GM12878 (cell line): ENCODE measurements at regions not wholly inside any gene's neighbourhood (a gene's known extent, or its start where the extent isn't known, plus 50 kb on each side); places are given as distances from the start of the nearest gene placed in this dataset.

ENCODE experiments used
- ATAC-seq: fragments of 200-7000 bp; cut with Tn5 transposase; 3 replicates; pipeline ENCODE4 v1.9.1; 2020; ENCODE audit warnings: mild to moderate bottlenecking, moderate library complexity
- BruUV-seq: library from RNA; stranded (reverse); fragments of 400-500 nt; replicated peaks from 2 replicates; lab custom pipeline; 2021; lab: Mats Ljungman, UMichigan
- CTCF ChIA-PET: fragments of 300-600 bp; sonication (Branson Sonifier 250); formaldehyde crosslinking; extraction: SDS; loops from one replicate; lab custom pipeline; 2021; ENCODE audit warnings: inconsistent platforms; lab: Yijun Ruan, JAX
- POLR2A ChIA-PET: fragments of 350-600 bp; formaldehyde crosslinking; extraction: SDS; loops from one replicate; lab custom pipeline; 2021; ENCODE audit warnings: inconsistent platforms; lab: Charles Lee
- RAD21 ChIA-PET: fragments of 300-600 bp; sonication (Branson Sonifier 250); formaldehyde crosslinking; loops from one replicate; lab custom pipeline; 2023; ENCODE audit warnings: antibody characterized with exemption; ENCODE audit not compliant: unreplicated experiment; lab: Charles Lee
- SMC1A ChIA-PET: fragments of 300-600 bp; sonication (Branson Sonifier 250); formaldehyde crosslinking; loops from one replicate; lab custom pipeline; 2023; ENCODE audit not compliant: unreplicated experiment, uncharacterized antibody; lab: Charles Lee
- DNase-seq: peaks from one replicate; pipeline ENCODE4 v3.0.0-alpha.2; 2011; ENCODE audit warnings: low read depth, low spot score
- FAIRE-seq: peaks from 3 replicates; lab custom pipeline; 2011; peaks lifted over from hg19 to GRCh38; lab: Jason Lieb, UNC
- H2AFZ ChIP-seq: 2 replicates; pipeline ENCODE4 v1.6.0; 2011; ENCODE audit warnings: low read depth, low read length, control low read depth; ENCODE audit not compliant: control insufficient read depth
- H3K27ac ChIP-seq: 2 replicates; pipeline ENCODE4 v1.5.1; 2011; ENCODE audit warnings: control low read depth; ENCODE audit not compliant: control insufficient read depth, insufficient read depth
- H3K27me3 ChIP-seq, 2 experiments: replicated peaks in 1 of 2; 2 replicates each; pipeline versions ENCODE4 v1.6.0 to v1.6.1; 2011; ENCODE audit warnings: low read length in 1 of 2; ENCODE audit not compliant: control insufficient read depth in 2 of 2, insufficient read depth in 2 of 2
- H3K36me3 ChIP-seq, 2 experiments: 2 replicates each; pipeline ENCODE4 v1.5.1; 2011; ENCODE audit warnings: low read length in 1 of 2; ENCODE audit not compliant: control insufficient read depth in 2 of 2, insufficient read depth in 2 of 2
- H3K4me1 ChIP-seq: 2 replicates; pipeline ENCODE4 v1.6.1; 2011; ENCODE audit warnings: mild to moderate bottlenecking, low read length, moderate library complexity, mixed read lengths; ENCODE audit not compliant: control insufficient read depth, insufficient read depth
- H3K4me2 ChIP-seq: 2 replicates; pipeline ENCODE4 v1.6.0; 2011; ENCODE audit warnings: control low read depth; ENCODE audit not compliant: control insufficient read depth, insufficient read depth
- H3K4me3 ChIP-seq: fragments of 200-600 bp; sonication (generic); 2 replicates; pipeline ENCODE4 v1.5.1; 2016
- H3K79me2 ChIP-seq: 2 replicates; pipeline ENCODE4 v1.6.0; 2011; ENCODE audit warnings: low read length; ENCODE audit not compliant: control insufficient read depth, insufficient read depth
- H3K9ac ChIP-seq: 2 replicates; pipeline ENCODE4 v1.8.0; 2011; ENCODE audit warnings: low read length, control low read depth, mixed read lengths; ENCODE audit not compliant: control insufficient read depth, insufficient read depth
- H3K9me3 ChIP-seq: replicated peaks from 3 replicates; pipeline ENCODE4 v1.5.1; 2011; ENCODE audit warnings: mild to moderate bottlenecking, low read length; ENCODE audit not compliant: control insufficient read depth, insufficient read depth
- H4K20me1 ChIP-seq: 2 replicates; pipeline ENCODE4 v1.6.0; 2011; ENCODE audit not compliant: control insufficient read depth, insufficient read depth
- CBFB ChIP-seq: IDR thresholded peaks from 2 replicates; pipeline ENCODE4 v1.6.1; 2016; ENCODE audit warnings: antibody characterized with exemption, low read depth
- IKZF1 ChIP-seq: fragments of 450-650 bp; conservative IDR thresholded peaks from 2 replicates; pipeline ENCODE4 v1.6.1; 2017; ENCODE audit warnings: antibody characterized with exemption, mild to moderate bottlenecking
- MTA3 ChIP-seq: IDR thresholded peaks from 2 replicates; pipeline ENCODE4 v1.6.1; 2012; ENCODE audit warnings: low read length, inconsistent platforms, borderline replicate concordance
- PAX8 ChIP-seq: fragments of 450-650 bp; IDR thresholded peaks from 2 replicates; pipeline ENCODE4 v1.6.1; 2017; ENCODE audit warnings: mild to moderate bottlenecking, moderate library complexity
- TAF1 ChIP-seq: IDR thresholded peaks from 2 replicates; pipeline ENCODE4 v1.6.1; 2011; ENCODE audit warnings: mild to moderate bottlenecking, low read depth, low read length, borderline replicate concordance
- YBX1 ChIP-seq: fragments of 450-650 bp; IDR thresholded peaks from 2 replicates; pipeline ENCODE4 v1.6.1; 2016; ENCODE audit warnings: antibody characterized with exemption
- in situ Hi-C: fragments of 300-500 bp; cut with MboI; formaldehyde crosslinking; loops from 9 replicates; pipeline ENCODE4 v1.14.3; 2018; ENCODE audit warnings: mixed read lengths
- intact Hi-C: fragments of 100-400 bp; cut with micrococcal nuclease; formaldehyde crosslinking; loops from one replicate; pipeline ENCODE4 v1.14.2; 2022; ENCODE audit not compliant: unreplicated experiment
- TF ChIP-seq, protein P1 (sequence below): fragments of 450-650 bp; IDR thresholded peaks from 2 replicates; pipeline ENCODE4 v1.6.1; 2018; ENCODE audit warnings: borderline replicate concordance, mild to moderate bottlenecking; ENCODE audit not compliant: partially characterized antibody
- TF ChIP-seq, protein P2 (sequence below): fragments of 450-650 bp; IDR thresholded peaks from 2 replicates; pipeline ENCODE4 v1.6.1; 2017; ENCODE audit warnings: mild to moderate bottlenecking
- TF ChIP-seq, protein P3 (sequence below): fragments of 450-650 bp; conservative IDR thresholded peaks from 2 replicates; pipeline ENCODE4 v1.6.1; 2017; ENCODE audit warnings: mild to moderate bottlenecking, moderate library complexity
- TF ChIP-seq, protein P4 (sequence below): fragments of 450-650 bp; IDR thresholded peaks from 2 replicates; pipeline ENCODE4 v1.6.1; 2016; ENCODE audit warnings: mild to moderate bottlenecking, moderate library complexity, borderline replicate concordance

DNA sequence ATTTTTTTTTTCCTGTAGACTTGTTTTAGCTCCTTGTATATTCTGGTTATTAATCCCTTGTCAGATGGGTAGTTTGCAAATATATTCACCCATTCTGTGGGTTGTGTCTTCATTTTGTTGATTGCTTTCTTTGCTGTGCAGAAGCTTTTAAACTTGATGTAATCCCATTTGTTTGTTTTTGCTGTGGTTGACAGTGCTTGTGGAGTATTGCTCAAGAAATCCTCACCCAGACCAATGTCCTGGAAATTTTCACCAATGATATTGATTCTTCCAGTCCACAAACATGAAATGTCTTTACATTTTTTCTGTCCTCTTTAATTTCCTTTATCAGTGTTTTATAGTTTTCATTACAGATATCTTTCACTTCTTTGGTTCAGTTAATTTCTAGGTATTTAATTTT is 55.6 kb upstream of the MRGPRX1 start:
- ChIA-PET POLR2A (interaction anchor here (0.6 kb wide), 1 partner anchor 220 kb away, joined by 4 read pairs; no protein-coding TSS in a partner anchor), SMC1A (no interaction called here), RAD21 (no interaction called here), CTCF (no interaction called here)
- Histone ChIP-seq H2AFZ (no peak overlapping the region), H3K4me1 (no peaks in the 10 kb centered on the region), H4K20me1 (no peaks in the 10 kb centered on the region), H3K9ac (no peak overlapping the region), H3K9me3 (no peaks in the 10 kb centered on the region), H3K36me3 (no peaks in the 10 kb centered on the region), H3K79me2 (no peaks in the 10 kb centered on the region), H3K27ac (no peak overlapping the region), H3K4me2 (no peak overlapping the region), H3K27me3 (no peaks in the 10 kb centered on the region), H3K4me3 (no peak overlapping the region)
- FAIRE-seq (no peak), ATAC-seq (no peak), DNase-seq (no peak)
- in situ Hi-C loops: no loop called here
- no TSS peak for BruUV-seq
- intact Hi-C loops: no loop called here
- TF ChIP-seq, protein P1, sequence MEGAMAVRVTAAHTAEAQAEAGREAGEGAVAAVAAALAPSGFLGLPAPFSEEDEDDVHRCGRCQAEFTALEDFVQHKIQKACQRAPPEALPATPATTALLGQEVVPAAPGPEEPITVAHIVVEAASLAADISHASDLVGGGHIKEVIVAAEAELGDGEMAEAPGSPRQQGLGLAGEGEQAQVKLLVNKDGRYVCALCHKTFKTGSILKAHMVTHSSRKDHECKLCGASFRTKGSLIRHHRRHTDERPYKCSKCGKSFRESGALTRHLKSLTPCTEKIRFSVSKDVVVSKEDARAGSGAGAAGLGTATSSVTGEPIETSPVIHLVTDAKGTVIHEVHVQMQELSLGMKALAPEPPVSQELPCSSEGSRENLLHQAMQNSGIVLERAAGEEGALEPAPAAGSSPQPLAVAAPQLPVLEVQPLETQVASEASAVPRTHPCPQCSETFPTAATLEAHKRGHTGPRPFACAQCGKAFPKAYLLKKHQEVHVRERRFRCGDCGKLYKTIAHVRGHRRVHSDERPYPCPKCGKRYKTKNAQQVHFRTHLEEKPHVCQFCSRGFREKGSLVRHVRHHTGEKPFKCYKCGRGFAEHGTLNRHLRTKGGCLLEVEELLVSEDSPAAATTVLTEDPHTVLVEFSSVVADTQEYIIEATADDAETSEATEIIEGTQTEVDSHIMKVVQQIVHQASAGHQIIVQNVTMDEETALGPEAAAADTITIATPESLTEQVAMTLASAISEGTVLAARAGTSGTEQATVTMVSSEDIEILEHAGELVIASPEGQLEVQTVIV: no peak
- no peak for TF ChIP-seq TAF1
- TF ChIP-seq PAX8: no peak
- TF ChIP-seq, protein P2, sequence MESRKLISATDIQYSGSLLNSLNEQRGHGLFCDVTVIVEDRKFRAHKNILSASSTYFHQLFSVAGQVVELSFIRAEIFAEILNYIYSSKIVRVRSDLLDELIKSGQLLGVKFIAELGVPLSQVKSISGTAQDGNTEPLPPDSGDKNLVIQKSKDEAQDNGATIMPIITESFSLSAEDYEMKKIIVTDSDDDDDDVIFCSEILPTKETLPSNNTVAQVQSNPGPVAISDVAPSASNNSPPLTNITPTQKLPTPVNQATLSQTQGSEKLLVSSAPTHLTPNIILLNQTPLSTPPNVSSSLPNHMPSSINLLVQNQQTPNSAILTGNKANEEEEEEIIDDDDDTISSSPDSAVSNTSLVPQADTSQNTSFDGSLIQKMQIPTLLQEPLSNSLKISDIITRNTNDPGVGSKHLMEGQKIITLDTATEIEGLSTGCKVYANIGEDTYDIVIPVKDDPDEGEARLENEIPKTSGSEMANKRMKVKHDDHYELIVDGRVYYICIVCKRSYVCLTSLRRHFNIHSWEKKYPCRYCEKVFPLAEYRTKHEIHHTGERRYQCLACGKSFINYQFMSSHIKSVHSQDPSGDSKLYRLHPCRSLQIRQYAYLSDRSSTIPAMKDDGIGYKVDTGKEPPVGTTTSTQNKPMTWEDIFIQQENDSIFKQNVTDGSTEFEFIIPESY: no peak
- TF ChIP-seq MTA3: no peak
- TF ChIP-seq CBFB: no peak
- TF ChIP-seq, protein P3, sequence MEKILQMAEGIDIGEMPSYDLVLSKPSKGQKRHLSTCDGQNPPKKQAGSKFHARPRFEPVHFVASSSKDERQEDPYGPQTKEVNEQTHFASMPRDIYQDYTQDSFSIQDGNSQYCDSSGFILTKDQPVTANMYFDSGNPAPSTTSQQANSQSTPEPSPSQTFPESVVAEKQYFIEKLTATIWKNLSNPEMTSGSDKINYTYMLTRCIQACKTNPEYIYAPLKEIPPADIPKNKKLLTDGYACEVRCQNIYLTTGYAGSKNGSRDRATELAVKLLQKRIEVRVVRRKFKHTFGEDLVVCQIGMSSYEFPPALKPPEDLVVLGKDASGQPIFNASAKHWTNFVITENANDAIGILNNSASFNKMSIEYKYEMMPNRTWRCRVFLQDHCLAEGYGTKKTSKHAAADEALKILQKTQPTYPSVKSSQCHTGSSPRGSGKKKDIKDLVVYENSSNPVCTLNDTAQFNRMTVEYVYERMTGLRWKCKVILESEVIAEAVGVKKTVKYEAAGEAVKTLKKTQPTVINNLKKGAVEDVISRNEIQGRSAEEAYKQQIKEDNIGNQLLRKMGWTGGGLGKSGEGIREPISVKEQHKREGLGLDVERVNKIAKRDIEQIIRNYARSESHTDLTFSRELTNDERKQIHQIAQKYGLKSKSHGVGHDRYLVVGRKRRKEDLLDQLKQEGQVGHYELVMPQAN: no peak
- TF ChIP-seq IKZF1: no peak
- TF ChIP-seq, protein P4, sequence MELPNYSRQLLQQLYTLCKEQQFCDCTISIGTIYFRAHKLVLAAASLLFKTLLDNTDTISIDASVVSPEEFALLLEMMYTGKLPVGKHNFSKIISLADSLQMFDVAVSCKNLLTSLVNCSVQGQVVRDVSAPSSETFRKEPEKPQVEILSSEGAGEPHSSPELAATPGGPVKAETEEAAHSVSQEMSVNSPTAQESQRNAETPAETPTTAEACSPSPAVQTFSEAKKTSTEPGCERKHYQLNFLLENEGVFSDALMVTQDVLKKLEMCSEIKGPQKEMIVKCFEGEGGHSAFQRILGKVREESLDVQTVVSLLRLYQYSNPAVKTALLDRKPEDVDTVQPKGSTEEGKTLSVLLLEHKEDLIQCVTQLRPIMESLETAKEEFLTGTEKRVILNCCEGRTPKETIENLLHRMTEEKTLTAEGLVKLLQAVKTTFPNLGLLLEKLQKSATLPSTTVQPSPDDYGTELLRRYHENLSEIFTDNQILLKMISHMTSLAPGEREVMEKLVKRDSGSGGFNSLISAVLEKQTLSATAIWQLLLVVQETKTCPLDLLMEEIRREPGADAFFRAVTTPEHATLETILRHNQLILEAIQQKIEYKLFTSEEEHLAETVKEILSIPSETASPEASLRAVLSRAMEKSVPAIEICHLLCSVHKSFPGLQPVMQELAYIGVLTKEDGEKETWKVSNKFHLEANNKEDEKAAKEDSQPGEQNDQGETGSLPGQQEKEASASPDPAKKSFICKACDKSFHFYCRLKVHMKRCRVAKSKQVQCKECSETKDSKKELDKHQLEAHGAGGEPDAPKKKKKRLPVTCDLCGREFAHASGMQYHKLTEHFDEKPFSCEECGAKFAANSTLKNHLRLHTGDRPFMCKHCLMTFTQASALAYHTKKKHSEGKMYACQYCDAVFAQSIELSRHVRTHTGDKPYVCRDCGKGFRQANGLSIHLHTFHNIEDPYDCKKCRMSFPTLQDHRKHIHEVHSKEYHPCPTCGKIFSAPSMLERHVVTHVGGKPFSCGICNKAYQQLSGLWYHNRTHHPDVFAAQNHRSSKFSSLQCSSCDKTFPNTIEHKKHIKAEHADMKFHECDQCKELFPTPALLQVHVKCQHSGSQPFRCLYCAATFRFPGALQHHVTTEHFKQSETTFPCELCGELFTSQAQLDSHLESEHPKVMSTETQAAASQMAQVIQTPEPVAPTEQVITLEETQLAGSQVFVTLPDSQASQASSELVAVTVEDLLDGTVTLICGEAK: no peak
- TF ChIP-seq YBX1: no peak
